Osteoblast (primary cell): ENCODE measurements at regions not wholly inside any gene's neighbourhood (a gene's known extent, or its start where the extent isn't known, plus 50 kb on each side); places are given as distances from the start of the nearest gene placed in this dataset.
A peak's percentile ranks its signal among the peaks of the same experiment; 100 is the strongest.

Experiments used
- DNase-seq: peaks from one replicate; pipeline ENCODE4 v3.0.0; 2011; ENCODE audit warnings: low spot score, mixed read lengths; ENCODE audit not compliant: insufficient read length; ENCODE audit errors: missing footprints
- H2AFZ ChIP-seq: 2 replicates; pipeline ENCODE4 v1.6.0; 2011; ENCODE audit warnings: mild to moderate bottlenecking, low read length
- H3K27ac ChIP-seq: 2 replicates; pipeline ENCODE4 v1.5.1; 2011; ENCODE audit warnings: mild to moderate bottlenecking, low read depth, low read length, moderate library complexity
- H3K27me3 ChIP-seq: 2 replicates; pipeline ENCODE4 v1.6.0; 2012; ENCODE audit warnings: mild to moderate bottlenecking, control low read depth, inconsistent platforms, low read length, moderate library complexity; ENCODE audit not compliant: insufficient read depth
- H3K36me3 ChIP-seq: 2 replicates; pipeline ENCODE4 v1.5.1; 2011; ENCODE audit warnings: mild to moderate bottlenecking, low read length, control low read depth, moderate library complexity; ENCODE audit not compliant: insufficient read depth
- H3K4me1 ChIP-seq: 2 replicates; pipeline ENCODE4 v1.5.1; 2011; ENCODE audit warnings: mild to moderate bottlenecking, low read length, control low read depth, moderate library complexity; ENCODE audit not compliant: insufficient read depth
- H3K4me2 ChIP-seq: 2 replicates; pipeline ENCODE4 v1.6.0; 2011; ENCODE audit warnings: mild to moderate bottlenecking, low read length; ENCODE audit not compliant: insufficient read depth
- H3K4me3 ChIP-seq: fragments of 200-600 bp; sonication (generic); 3 replicates; pipeline ENCODE4 v1.5.1; 2012; ENCODE audit warnings: mild to moderate bottlenecking, low read length, inconsistent platforms; ENCODE audit not compliant: insufficient read depth
- H3K79me2 ChIP-seq: 2 replicates; pipeline ENCODE4 v1.6.0; 2012; ENCODE audit warnings: mild to moderate bottlenecking, low read length, control low read depth, inconsistent platforms; ENCODE audit not compliant: insufficient read depth
- H3K9me3 ChIP-seq: 2 replicates; pipeline ENCODE4 v1.5.1; 2011; ENCODE audit warnings: low read depth, low read length, control low read depth
- H4K20me1 ChIP-seq: 2 replicates; pipeline ENCODE4 v1.6.0; 2012; ENCODE audit warnings: mild to moderate bottlenecking, low read length, control low read depth; ENCODE audit not compliant: insufficient read depth
- TF ChIP-seq, protein P1 (sequence below): IDR thresholded peaks from 2 replicates; pipeline ENCODE4 v1.5.1; 2011; ENCODE audit warnings: mild to moderate bottlenecking, low read depth, low read length, moderate library complexity; ENCODE audit errors: extremely low read depth

DNA sequence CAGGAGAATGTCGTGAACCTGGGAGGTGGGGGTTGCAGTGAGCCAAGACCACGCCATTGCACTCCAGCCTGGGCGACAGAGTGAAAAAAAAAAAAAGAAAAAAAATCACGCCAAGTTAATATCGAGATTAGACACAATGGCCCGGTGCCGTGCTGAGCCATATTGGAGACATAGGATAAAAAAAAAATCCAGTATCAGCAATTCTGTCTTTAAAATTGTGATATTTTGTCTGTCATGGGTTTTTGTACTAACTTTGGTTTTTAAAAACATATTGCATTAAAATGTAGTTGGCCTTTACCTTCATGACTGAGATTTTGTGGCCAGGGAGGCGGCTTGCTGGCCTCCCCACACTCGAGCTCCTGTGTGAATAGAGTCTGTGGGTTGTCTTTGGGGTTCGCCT lies 62.8 kb upstream of the PITRM1 start:
- H4K20me1 ChIP-seq = no peaks in the 10 kb centered on the region
- H3K27me3 ChIP-seq = peaks cover 3% of the 10 kb centered on the region
- H3K27ac ChIP-seq = no peak overlapping the region
- H3K36me3 ChIP-seq = no peaks in the 10 kb centered on the region
- no peaks in the 10 kb centered on the region for H3K9me3 ChIP-seq
- no peak overlapping the region for H3K4me2 ChIP-seq
- TF ChIP-seq, protein P1, sequence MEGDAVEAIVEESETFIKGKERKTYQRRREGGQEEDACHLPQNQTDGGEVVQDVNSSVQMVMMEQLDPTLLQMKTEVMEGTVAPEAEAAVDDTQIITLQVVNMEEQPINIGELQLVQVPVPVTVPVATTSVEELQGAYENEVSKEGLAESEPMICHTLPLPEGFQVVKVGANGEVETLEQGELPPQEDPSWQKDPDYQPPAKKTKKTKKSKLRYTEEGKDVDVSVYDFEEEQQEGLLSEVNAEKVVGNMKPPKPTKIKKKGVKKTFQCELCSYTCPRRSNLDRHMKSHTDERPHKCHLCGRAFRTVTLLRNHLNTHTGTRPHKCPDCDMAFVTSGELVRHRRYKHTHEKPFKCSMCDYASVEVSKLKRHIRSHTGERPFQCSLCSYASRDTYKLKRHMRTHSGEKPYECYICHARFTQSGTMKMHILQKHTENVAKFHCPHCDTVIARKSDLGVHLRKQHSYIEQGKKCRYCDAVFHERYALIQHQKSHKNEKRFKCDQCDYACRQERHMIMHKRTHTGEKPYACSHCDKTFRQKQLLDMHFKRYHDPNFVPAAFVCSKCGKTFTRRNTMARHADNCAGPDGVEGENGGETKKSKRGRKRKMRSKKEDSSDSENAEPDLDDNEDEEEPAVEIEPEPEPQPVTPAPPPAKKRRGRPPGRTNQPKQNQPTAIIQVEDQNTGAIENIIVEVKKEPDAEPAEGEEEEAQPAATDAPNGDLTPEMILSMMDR = no peak
- DNase-seq = no peak
- H3K4me1 ChIP-seq = peaks cover 16% of the 10 kb centered on the region
- no peak overlapping the region for H3K4me3 ChIP-seq
- H2AFZ ChIP-seq = no peak overlapping the region
- no peaks in the 10 kb centered on the region for H3K79me2 ChIP-seq

DNA sequence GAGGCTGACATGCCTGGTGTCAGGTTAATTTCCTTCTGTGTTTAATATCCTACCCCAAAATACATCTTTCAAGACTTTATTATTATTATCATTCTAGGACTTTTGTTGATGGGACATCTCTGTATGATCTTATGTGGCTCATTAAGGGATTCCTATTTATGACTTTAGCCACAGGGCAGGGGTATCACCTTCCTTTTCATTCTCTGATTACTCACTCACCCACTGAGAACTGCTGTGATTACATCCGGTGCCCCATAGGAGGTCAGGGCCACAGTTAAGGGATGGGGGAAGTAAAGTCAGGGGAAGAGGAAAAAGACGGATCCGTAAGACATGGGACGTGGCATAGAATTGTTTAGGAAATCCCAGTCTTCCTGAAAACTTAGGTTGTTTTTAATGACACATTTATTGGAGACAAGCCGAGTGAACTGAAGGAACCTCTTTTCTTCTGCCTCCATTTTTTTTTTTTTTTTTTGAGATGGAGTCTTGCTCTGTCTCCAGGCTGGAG lies 61.0 kb upstream of the PITRM1 start:
- DNase-seq = no peak
- Histone ChIP-seq H3K27me3 (peaks cover 2% of the 10 kb centered on the region), H3K4me1 (peaks cover 16% of the 10 kb centered on the region), H3K4me2 (no peak overlapping the region), H4K20me1 (no peaks in the 10 kb centered on the region), H3K27ac (no peak overlapping the region), H3K9me3 (no peaks in the 10 kb centered on the region), H2AFZ (no peak overlapping the region), H3K4me3 (no peak overlapping the region), H3K79me2 (no peaks in the 10 kb centered on the region), H3K36me3 (no peaks in the 10 kb centered on the region)
- TF ChIP-seq, protein P1 = no peak

DNA sequence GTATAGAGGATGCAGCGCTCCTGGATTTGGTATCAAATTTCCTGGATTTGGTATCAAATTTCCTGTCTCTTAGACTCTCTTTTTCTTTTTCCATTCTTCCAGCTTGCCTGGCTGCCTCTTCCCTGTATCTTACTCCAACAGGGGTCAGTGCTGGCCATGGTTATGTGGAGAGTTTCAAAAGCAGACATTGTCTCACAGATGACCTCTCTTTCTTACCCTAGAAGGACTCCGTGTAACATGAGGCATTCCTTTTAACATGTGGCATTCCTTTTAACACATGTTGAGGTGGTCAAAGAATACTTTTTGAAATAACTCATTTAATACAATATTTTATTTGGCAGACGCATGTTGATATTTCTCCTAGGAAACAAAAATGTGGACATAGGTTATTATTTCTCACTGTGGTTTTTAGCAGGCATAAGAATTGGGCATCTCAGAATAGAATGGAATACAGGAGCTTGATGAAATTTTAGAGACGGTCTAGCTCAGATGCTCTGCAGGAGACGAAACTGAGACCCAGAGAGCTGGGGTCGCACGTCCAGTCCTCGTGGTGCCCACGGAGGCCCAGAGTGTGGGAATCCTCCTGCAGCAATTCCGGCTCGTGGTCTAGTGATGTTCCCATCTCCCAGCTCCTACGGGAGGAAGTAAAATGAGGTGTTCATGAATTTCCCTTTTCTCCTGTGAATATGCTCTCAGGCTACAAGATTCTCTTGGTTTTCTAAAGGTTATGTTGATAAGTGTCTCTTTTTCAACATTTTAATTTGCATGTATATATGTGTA lies 59.6 kb upstream of the PITRM1 start:
- Histone ChIP-seq H3K4me2 (peak overlapping the region; percentile 58), H3K4me3 (no peak overlapping the region), H2AFZ (peak overlapping the region; percentile 40), H3K27ac (peak overlapping the region; percentile 88), H3K79me2 (no peaks in the 10 kb centered on the region), H3K27me3 (peaks cover 2% of the 10 kb centered on the region), H4K20me1 (no peaks in the 10 kb centered on the region), H3K9me3 (no peaks in the 10 kb centered on the region), H3K4me1 (peaks cover 29% of the 10 kb centered on the region), H3K36me3 (no peaks in the 10 kb centered on the region)
- peak; percentile 90 for DNase-seq
- TF ChIP-seq, protein P1 = peak; percentile 65

- H3K79me2 ChIP-seq = no peaks in the 10 kb centered on the region
- no peak for DNase-seq
- no peaks in the 10 kb centered on the region for H3K36me3 ChIP-seq
- peaks cover 2% of the 10 kb centered on the region for H3K27me3 ChIP-seq
- H3K27ac ChIP-seq = no peak overlapping the region
- peaks cover 48% of the 10 kb centered on the region for H3K4me1 ChIP-seq
- H3K4me2 ChIP-seq = no peak overlapping the region
- TF ChIP-seq, protein P1 = no peak
- no peak overlapping the region for H3K4me3 ChIP-seq
- H2AFZ ChIP-seq = no peak overlapping the region
- H4K20me1 ChIP-seq = no peaks in the 10 kb centered on the region
- H3K9me3 ChIP-seq = no peaks in the 10 kb centered on the region
Measured at GRCh38 chr10:3229815-3230214, 57.2 kb upstream of the PITRM1 start.
